IPS-NIHi7 (cell line): ENCODE measurements at regions not wholly inside any gene's neighbourhood (a gene's known extent, or its start where the extent isn't known, plus 50 kb on each side); places are given as distances from the start of the nearest gene placed in this dataset.
"Not testable (repeated sequence)": the region's sequence is repeated elsewhere in the genome, so short reads cannot be mapped to it uniquely, and the experiment has no call there.

ENCODE experiments used
- DNase-seq: peaks from one replicate; pipeline ENCODE4 v3.0.0; 2012; ENCODE audit warnings: mixed read lengths; ENCODE audit errors: extremely low spot score

DNA sequence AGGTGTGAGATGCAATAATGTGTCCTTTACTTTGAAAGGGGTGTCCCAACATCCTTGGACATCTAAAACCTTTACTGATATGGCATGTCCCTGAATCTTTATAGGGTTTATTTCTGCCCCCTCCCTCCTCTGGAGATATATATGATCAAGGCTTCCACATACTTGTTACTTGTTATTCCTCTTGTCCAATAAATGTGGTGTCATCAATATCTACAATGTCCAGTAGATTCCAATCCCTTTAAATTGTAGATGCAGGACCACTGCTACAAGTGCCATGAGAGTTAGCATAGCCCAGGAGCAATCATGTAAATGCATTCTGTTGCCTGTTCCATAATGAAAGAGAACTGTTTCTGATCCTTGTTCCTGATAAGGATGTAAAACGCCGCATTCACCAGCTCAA lies 479.7 kb upstream of the MEIS1 start:
- DNase-seq, result no peak

DNA sequence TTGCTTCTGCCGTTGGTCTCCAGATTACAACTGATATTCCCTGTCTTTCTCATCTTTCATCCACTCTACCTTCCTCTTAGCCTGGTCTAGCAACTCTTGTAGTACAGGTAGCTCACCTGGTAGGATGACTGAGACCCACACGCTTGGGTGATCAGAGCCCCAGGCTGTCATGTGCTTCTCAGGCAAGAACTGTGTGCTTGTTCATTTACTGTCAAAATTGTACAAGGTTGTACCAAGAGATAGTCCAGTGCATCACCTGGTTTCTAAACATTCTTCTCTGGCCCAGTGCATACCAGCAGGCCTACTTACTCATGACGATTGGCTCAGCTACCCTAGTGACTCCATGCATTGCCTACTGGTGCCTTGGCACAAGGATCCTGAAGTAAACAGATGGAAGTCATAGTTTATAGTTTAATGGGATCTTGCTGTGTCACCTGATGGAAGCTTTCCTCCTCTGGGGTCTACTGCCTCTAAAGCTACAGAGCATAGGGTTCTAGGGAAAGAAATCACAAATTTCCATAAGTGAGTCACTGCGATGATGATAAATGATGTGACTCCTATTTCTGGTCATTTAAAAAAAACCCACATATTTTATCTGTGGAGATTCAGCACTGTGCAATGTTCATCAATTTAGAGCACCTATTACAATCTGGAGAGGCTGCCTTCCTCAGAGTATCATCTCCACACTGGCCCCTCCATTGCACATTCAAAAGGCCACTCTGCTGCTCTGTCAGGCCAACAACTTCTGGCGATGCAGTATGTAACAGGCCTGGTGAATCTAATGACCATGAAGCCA lies 481.8 kb upstream of the MEIS1 start:
- no peak for DNase-seq

DNA sequence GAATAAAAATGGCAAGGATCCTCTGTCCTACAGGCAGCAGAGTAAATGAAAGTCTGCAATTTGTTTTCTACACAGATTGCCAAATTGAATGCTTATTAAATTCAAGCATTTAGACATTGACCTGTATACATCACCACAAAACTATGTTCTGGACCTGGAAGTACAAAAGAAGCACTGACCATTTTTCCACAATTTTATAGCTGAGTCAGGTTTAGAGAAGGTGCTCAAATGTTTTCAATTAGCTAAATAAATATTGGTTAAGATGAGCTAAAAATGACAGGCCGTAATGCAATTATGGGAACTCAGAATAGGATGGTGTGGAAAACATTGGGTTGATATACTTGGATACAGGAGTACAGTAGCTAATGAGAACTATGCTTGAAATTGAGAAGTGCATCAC lies 490.7 kb upstream of the MEIS1 start:
- no peak for DNase-seq

DNA sequence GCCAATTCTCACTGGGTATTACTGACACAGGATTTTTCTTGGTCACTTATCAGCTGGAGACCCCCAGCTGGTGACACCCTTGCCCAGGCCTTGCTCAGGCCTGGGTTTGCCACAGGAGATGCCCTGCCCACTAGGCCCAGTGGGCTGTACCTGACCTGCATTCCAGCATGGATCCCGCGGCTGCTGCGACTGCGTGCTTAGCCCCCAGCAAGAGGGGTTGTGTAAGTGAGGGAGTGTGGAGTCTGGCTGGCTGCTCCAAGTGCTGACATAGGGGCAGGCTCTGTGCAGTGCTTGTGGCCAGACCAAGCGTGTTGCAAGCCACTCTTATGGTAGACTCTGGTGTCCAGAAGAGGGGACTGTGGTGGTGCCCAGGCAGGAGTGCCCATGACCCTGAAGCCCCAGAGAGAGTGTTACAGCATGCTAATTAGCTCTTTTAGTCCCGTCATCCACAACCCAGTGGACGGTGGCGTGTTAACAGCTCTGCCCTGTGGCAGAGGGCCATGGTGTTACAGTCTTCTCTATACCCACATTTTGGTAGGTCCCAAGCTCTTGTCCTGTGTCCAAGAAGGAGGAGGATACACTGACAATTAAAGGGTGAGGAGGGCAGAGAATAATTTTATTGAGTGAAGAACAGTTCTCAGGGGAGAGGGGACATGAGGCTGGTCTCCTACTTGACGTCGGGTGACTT lies 491.7 kb upstream of the MEIS1 start:
- no peak for DNase-seq

DNA sequence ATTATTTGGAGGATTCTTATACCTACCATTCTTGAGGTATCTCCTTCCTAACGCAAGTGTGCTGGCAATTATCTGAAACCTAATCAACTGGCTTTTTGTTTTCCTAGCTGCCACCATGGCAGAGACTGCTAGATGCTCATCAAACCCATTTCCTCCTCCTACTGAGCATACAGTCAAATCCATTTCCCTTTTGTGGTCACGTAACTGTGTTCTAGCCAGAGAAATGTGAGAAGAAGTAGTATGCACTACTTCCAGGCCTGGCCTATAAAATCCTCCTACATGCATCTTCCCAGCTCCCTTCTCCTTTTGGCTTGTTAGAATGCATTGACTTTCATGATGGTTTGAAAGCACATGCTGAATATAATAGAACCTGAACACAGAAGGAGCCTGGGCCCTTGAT lies 494.1 kb upstream of the MEIS1 start:
- DNase-seq, result no peak

DNA sequence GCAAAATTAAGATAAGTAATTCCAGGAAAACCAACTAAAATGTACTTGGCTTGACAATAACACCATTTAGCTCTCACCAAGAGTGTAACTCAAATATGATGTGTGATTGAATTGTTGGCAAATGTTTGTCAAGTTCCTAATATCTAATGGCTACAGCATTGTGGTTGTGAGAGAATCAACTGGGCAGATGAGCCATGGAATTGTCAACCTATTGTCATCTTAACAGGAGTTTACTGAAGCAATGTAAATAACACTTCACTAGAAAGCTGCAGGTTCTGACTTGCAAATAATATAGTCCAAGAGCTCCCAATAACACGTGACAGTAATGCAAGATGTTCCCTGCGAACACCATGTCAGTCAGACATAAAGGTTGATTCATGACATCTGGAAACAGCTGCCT lies 495.2 kb upstream of the MEIS1 start:
- DNase-seq, result no peak

DNA sequence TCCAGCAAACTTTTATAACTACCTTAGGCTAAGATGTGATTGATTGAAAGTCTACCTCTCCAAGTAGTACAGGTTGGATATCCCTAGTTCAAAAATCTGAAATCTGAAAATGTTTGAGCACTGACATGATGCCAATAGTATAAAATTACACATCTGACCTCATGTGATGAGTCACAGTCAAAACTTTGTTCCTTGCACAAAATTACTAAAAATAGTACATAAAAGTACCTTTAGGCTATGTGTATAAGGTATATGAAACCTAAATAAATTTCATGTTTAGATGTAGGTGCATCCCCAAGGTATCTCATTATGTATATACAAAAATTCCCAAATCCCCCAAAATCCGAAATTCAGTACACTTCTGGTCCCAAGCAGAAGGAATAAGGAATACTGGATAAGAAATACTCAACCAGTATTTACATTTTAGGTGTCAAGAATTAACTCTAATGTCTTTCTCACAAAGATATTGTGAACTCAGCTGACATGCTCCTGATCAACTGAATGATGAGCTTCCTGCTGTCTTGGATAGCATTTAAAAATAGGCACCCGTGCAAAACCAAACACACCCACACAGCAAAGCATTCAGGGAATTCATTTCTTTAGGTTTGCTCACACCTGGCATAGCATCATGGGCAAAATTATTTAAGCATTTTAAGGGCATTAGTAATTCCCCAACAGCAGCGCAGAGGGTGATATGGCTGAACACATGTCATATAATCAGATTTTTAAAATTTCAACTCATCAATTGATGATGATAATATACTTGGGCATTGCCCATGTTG lies 497.4 kb upstream of the MEIS1 start:
- DNase-seq, result no peak

DNA sequence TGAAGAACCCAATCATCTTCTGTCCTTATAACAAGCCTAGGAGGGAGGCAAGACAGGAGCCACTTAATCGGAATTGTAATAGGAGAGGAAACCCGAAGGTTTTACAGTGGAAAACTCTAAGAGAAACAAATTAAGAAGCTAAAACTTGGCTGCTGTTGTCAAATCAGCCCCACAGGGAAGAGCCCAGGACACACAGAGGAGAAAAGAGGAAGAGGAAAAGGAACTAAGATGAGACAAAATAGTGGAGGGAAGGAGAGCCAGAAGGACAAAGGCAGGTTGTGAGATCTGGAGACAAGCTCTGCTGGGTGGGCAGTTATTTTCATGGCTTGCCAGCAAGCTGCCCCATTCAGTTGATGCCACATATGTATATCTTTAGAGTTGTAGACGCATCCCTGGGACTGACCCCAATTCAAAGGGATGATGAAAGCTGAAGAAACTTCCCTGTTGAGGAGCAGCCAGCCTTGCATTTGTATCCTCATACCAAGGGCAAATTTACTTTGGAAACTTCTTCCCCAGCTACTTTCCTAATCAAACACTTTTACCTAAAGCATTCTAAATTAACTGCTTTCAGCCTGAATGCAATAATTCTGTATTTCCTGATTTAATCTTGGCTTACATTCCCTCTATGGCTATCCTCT lies 499.8 kb upstream of the MEIS1 start:
- no peak for DNase-seq

DNA sequence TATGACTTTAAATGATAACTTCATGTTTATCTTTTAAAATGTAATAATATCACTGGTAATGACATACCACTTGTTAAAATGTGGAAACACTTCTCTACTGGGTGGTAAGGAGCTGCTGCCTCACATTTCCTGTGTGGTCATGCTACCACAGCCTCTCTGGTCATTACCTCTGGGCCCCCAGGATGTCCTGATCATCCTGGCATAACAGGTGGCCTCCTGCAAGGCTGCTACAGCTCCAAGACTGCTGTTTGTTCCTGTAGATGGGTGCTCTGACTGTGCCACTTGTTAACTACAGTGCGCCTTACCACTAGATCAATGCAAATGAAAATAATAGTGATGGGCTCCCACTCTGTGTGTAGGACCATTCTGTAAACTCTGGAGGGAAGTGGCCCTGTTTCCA lies 500.2 kb upstream of the SPRED2 start:
- no peak for DNase-seq

DNA sequence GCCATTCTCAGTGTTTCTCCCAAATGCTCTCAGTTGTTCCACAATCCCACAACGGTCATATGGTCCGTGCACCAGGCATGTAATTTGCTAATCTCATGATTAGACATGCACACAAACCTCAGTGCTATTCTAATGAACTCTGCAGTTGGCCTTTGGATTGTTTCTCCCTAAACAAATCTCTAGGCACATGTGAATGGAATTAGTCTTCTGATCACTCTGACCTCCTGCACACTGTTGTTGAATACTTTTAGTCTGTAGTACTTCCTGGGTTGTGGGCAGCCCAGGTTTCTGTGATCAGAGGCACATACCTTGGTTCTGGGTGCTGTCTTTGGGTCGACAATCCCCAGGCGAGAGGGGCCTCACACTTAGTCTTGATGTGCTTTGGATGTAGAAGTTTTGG lies 498.7 kb upstream of the SPRED2 start:
- no peak for DNase-seq

DNA sequence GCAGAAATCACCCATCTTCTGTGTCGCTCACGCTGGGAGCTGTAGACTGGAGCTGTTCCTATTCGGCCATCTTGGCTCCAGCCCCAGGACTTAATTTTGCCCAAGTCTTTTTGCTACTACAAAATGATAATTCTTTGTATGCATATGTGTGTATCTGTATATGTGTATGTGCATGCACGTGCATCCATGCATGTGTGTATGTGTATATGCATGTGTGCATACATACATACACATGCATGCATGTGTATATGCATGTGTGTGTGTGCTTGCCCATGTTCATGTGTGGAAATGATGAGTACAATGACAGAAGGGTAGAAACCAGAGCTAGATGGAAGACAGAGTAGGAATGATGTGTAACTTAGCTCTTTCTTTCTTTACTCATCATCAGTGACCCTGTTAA lies 497.9 kb upstream of the SPRED2 start:
- DNase-seq, result no peak

DNA sequence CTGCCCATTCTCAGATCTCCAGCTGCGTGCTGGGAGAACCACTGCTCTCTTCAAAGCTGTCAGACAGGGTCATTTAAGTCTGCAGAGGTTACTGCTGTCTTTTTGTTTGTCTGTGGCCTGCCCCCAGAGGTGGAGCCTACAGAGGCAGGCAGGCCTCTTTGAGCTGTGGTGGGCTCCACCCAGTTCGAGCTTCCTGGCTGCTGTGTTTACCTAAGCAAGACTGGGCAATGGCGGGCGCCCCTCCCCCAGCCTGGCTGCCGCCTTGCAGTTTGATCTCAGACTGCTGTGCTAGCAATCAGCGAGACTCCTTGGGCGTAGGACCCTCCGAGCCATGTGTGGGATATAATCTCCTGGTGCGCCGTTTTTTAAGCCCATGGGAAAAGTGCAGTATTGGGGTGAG lies 497.3 kb upstream of the SPRED2 start:
- not testable (repeated sequence) for DNase-seq

DNA sequence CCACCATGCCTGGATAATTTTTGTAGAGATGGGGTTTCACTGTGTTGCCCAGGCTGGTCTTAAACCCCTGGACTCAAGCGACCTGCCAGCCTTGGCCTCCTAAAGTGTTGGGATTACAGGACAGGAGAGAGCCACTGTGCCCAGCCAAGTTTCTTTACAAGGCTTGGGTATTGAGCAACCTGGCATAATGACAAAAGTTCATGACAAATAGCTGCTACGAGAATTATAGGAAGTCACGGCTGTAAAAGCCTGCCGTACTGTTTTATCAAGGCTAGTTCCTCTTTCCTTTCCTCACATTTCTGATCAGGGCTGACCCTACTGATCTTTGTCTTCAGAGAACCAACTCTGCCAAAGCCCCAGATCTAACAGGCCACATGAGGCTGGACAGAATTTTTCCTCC lies 490.4 kb upstream of the SPRED2 start:
- no peak for DNase-seq

DNA sequence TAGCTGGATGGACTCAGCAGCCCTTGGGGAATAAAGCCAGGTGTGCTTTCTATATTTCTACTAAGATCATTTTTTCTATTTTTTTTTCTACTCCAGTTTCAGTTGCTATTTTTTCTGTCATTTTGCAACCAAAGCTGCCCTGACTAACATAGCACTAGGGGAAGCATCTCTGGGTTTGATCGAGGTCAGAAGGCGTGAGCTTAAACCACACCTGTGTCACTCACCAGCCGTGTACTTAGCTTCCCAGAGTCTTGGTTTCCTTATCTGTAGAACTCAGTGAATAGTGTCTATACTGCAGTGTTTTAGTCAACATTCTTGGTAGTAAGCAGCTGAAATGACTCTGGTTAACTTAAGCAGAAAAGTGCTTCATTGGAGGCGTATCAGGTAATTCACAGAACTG lies 489.6 kb upstream of the SPRED2 start:
- DNase-seq, result no peak

DNA sequence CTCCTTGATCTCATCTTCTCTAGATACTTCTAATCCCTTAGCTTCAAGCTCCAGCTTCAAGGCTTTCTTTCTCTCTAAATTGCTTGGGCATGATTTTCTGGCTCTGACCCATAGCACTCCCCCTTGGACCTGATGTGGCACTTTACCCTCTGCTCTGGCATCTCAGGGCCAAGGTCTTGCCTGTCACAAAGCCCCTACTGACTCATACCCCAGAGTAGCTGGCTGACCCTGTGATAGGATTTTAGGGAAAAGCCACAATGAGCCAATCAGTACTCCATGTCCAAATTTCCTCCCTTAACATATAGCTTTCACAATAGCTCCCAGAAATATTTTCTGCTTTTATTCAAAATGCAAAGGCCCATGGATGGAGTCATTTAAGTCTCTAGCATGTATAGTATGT lies 488.7 kb upstream of the SPRED2 start:
- no peak for DNase-seq

DNA sequence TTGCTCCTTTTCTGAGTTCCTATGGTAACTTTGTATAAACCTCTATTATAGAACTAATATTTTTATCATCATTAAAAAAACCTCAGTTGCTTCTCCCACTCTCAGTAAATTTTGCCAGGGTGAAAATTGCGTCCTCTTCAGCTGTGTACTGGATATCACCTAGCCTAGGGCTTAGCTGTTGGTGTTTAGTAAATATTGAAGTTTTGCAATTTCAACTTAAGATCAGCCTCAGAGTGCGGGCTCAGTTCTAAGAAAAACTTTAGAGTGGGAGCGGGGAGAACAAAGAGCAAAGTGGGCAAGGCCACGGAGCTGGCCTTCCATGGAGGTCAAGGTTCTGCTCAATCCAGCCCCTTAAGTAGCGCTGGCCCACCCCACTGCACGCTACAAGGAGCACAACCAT lies 488.3 kb upstream of the SPRED2 start:
- DNase-seq, result no peak

DNA sequence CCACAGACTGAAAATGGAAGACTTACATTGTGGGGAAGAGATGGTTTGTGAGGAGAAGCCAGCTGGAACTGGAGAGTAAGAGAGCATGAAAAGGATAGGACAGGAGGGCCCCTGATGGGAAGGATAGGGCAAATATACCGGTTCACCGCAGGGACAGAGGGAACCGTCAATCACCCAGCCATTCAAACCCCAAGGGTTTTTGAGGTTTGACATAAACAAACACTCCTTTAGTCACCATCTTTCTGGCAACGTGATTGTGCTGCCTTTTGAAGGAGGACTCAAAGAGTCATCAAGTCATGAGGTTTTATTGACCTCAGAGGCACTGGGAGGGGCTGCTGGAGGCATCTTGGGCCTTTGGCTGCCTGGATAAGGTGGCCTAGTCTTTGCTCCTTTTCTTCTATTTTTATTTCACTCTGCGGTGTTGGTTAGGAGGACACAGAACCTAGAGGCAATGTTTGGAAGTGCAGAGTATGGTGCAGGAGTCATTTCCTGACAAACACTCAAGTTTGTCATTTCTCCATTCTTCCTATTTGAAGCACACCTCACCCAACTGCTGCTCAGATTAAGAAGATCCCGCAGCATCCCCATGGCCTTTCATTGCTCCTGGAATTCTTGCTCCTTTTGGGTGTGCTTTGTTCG lies 487.3 kb upstream of the SPRED2 start:
- DNase-seq, result no peak

DNA sequence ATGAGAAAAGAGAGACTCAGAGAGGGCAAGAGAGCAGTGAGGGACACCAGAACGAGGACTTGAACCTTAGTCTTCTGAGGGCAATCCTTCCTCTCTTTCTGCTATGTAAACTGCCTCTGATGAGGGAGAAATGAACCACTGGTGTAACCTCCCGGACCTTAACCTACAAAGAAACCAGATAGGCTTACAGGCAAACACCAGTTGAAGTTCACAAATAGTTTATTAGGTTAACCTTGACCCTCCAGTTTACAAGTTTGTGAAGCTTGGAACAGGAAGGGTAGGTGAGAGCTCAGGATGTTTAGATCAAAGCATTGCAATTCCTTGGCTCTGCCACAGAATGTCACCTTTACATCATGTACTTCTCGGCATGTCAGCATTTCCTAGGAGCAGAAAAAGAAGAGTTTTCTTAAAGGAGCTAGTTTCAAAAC lies 486.4 kb upstream of the SPRED2 start:
- DNase-seq, result peak; percentile 34

DNA sequence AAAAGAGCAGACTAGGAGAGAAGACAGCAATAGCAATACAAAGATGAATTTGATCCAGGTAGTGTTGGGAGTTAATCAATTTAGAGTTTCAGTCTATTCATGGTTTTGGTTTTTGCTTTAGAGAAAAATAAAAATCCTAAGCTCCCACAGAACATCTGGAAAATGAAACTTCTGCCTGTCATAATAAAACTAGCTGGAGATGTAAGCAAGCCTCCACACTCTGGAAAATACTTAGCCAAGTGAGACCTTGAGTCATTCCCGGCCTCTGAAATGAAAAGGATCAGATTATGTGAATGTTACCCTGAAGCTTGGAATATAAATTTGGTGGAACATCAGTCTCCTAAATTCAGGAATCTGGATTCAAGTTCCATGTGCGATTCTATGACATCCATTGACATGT lies 485.6 kb upstream of the SPRED2 start:
- no peak for DNase-seq

DNA sequence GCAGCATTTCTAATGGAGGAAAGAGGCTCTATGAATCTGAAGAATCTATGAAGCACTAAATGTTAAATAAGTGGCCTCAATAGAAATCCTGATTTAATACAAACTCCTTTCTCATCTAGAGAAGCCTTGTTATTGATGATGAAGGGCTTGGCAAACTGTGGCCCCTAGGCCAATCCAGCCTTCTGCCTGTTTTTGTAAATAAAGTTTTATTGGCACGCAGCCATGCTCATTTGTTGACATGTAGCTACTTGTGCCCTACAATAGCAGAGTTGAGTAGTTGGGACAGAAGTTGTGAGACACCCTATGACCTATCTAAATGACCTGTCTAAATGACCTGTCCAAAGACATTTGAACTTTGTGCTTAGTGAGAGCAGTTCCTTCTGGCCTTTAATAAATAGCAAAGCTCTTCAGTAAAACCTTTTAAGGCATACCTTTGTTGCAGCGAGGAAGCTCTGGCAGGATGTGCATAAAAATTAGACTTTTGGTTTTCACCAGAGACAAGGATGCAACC lies 484.4 kb upstream of the SPRED2 start:
- no peak for DNase-seq

DNA sequence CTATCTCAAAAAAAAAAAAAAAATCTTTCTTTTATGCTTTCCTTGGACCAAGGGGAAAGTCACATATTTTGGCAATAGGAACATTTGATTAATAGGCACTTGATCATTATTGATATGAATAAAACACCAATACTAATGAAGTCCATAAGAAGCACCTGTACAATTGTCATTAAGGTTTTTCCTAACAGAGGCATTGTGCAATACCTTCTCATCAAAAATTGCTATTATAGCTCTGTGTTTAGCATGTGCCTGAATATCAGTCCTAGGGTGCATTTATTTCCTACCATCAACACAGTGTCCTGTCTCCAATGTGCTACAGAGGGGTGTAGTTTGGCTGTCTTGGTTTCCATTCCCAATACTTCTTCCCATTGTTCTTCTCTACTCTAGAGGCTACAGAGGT lies 483.8 kb upstream of the SPRED2 start:
- DNase-seq, result no peak

DNA sequence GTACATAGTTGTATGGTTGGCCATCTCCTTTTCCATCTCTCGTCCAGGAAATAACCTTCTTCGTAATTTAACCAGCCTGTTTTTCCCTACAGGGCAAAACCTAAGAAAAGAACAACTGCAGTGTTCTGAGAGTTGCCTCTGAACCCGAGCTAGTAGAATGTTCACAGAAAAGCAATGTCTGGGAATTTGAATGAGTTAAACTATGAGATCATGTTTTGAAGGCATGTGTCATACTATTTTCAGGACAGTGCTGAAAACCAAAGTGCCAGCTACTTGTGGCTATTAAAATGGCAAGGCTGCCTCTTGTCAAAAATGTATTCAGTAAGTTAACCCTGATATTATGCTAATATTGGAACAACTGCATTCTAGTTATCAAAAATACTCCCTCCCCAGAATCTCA lies 482.9 kb upstream of the SPRED2 start:
- no peak for DNase-seq
